ENCODE measurements at regions not wholly inside any gene's neighbourhood (a gene's known extent, or its start where the extent isn't known, plus 50 kb on each side); places are given as distances from the start of the nearest gene placed in this dataset.

GRCh38 chr12:59517522-59517921 lies 78.3 kb upstream of the SLC16A7 start:
- H3K36me3 Mint-ChIP-seq: no peaks in the 10 kb centered on the region
- intact Hi-C loops (cut with micrococcal nuclease): loop anchor here in 1 of 2 donors (5.0 kb wide), 1 partner anchor 100 kb away; no protein-coding TSS in a partner anchor
- Histone ChIP-seq H3K9me3 (ENCODE audit: control insufficient read depth in 2 of 3, low read length in 3 of 3) (no peaks in the 10 kb centered on the region), H3K4me3 (ENCODE audit: low read length) (no peak overlapping the region), H3K27me3 (ENCODE audit: control insufficient read depth in 2 of 2, insufficient read depth in 2 of 2, low read length in 2 of 2) (no peaks in the 10 kb centered on the region), H3K4me1 (ENCODE audit: control insufficient read depth in 2 of 2, insufficient read depth in 2 of 2, low read length in 2 of 2) (no peaks in the 10 kb centered on the region), H3K27ac (ENCODE audit: low read depth, low read length) (no peak overlapping the region), H3K36me3 (ENCODE audit: control insufficient read depth in 2 of 3, insufficient read depth in 3 of 3, low read length in 3 of 3) (no peaks in the 10 kb centered on the region)
- H3K4me1 Mint-ChIP-seq: peaks cover 0 to 16% (median 10%) of the 10 kb centered on the region in 7 donors
- ATAC-seq: no peak
- DNase-seq: no peak
- no peaks in the 10 kb centered on the region for H3K9me3 Mint-ChIP-seq
- POLR2A ChIA-PET: no interaction called here
- peak overlapping the region in 1 of 9 donors; percentile 19 for H3K27ac Mint-ChIP-seq
- no peak overlapping the region for H3K4me3 Mint-ChIP-seq
- CTCF ChIA-PET: no interaction called here
- H3K27me3 Mint-ChIP-seq: no peaks in the 10 kb centered on the region

GRCh38 chr12:59500915-59501314 lies 94.9 kb upstream of the SLC16A7 start:
- H3K9me3 ChIP-seq (ENCODE audit: control insufficient read depth in 2 of 3, low read length in 3 of 3): no peaks in the 10 kb centered on the region
- no peak for ATAC-seq
- ChIA-PET POLR2A (no interaction called here), CTCF (no interaction called here)
- H3K4me1 ChIP-seq (ENCODE audit: control insufficient read depth in 2 of 2, insufficient read depth in 2 of 2, low read length in 2 of 2): no peaks in the 10 kb centered on the region
- H3K36me3 ChIP-seq (ENCODE audit: control insufficient read depth in 2 of 3, insufficient read depth in 3 of 3, low read length in 3 of 3): no peaks in the 10 kb centered on the region
- DNase-seq: peak in 4 of 9 donors; percentile 10 to 25 (median 16)
- Mint-ChIP-seq H3K4me1 (peaks cover 5 to 20% (median 17%) of the 10 kb centered on the region in 7 donors), H3K9me3 (peaks cover 0 to 2% (median 0%) of the 10 kb centered on the region in 11 donors), H3K36me3 (peaks cover 0 to 3% (median 0%) of the 10 kb centered on the region in 5 donors), H3K27ac (peak overlapping the region in 4 of 9 donors; percentile 3 to 43 (median 24)), H3K27me3 (no peaks in the 10 kb centered on the region), H3K4me3 (peak overlapping the region in 1 of 10 donors; percentile 21)
- no peak overlapping the region for H3K4me3 ChIP-seq (ENCODE audit: low read length)
- intact Hi-C loops (cut with micrococcal nuclease): no loop called here
- H3K27me3 ChIP-seq (ENCODE audit: control insufficient read depth in 2 of 2, insufficient read depth in 2 of 2, low read length in 2 of 2): no peaks in the 10 kb centered on the region
- H3K27ac ChIP-seq (ENCODE audit: low read depth, low read length): no peak overlapping the region

- H3K27ac ChIP-seq (ENCODE audit: low read depth, low read length): no peak overlapping the region
- ChIA-PET CTCF (no interaction called here), POLR2A (no interaction called here)
- ATAC-seq (no peak), DNase-seq (no peak)
- H3K27ac Mint-ChIP-seq: peak overlapping the region in 1 of 9 donors; percentile 43
- H3K4me1 Mint-ChIP-seq: peaks cover 5 to 20% (median 17%) of the 10 kb centered on the region in 7 donors
- H3K27me3 Mint-ChIP-seq: no peaks in the 10 kb centered on the region
- no peaks in the 10 kb centered on the region for H3K36me3 ChIP-seq (ENCODE audit: control insufficient read depth in 2 of 3, insufficient read depth in 3 of 3, low read length in 3 of 3)
- H3K9me3 Mint-ChIP-seq: peaks cover 0 to 2% (median 0%) of the 10 kb centered on the region in 11 donors
- H3K4me3 Mint-ChIP-seq: no peak overlapping the region
- H3K27me3 ChIP-seq (ENCODE audit: control insufficient read depth in 2 of 2, insufficient read depth in 2 of 2, low read length in 2 of 2): no peaks in the 10 kb centered on the region
- H3K36me3 Mint-ChIP-seq: peaks cover 0 to 3% (median 0%) of the 10 kb centered on the region in 5 donors
- no peak overlapping the region for H3K4me3 ChIP-seq (ENCODE audit: low read length)
- H3K4me1 ChIP-seq (ENCODE audit: control insufficient read depth in 2 of 2, insufficient read depth in 2 of 2, low read length in 2 of 2): no peaks in the 10 kb centered on the region
- H3K9me3 ChIP-seq (ENCODE audit: control insufficient read depth in 2 of 3, low read length in 3 of 3): no peaks in the 10 kb centered on the region
- intact Hi-C loops (cut with micrococcal nuclease): no loop called here
These were observed 95.5 kb upstream of the SLC16A7 start for GRCh38 chr12:59500335-59500734.

GRCh38 chr12:59499774-59500173 lies 96.1 kb upstream of the SLC16A7 start:
- ATAC-seq (no peak), DNase-seq (no peak)
- POLR2A ChIA-PET: no interaction called here
- Histone ChIP-seq H3K9me3 (ENCODE audit: control insufficient read depth in 2 of 3, low read length in 3 of 3) (no peaks in the 10 kb centered on the region), H3K4me3 (ENCODE audit: low read length) (no peak overlapping the region), H3K27ac (ENCODE audit: low read depth, low read length) (no peak overlapping the region), H3K4me1 (ENCODE audit: control insufficient read depth in 2 of 2, insufficient read depth in 2 of 2, low read length in 2 of 2) (no peaks in the 10 kb centered on the region), H3K36me3 (ENCODE audit: control insufficient read depth in 2 of 3, insufficient read depth in 3 of 3, low read length in 3 of 3) (no peaks in the 10 kb centered on the region), H3K27me3 (ENCODE audit: control insufficient read depth in 2 of 2, insufficient read depth in 2 of 2, low read length in 2 of 2) (no peaks in the 10 kb centered on the region)
- peaks cover 5 to 20% (median 17%) of the 10 kb centered on the region in 7 donors for H3K4me1 Mint-ChIP-seq
- intact Hi-C loops (cut with micrococcal nuclease): no loop called here
- peaks cover 0 to 2% (median 0%) of the 10 kb centered on the region in 11 donors for H3K9me3 Mint-ChIP-seq
- no peaks in the 10 kb centered on the region for H3K27me3 Mint-ChIP-seq
- H3K27ac Mint-ChIP-seq: no peak overlapping the region
- H3K4me3 Mint-ChIP-seq: no peak overlapping the region
- peaks cover 0 to 3% (median 0%) of the 10 kb centered on the region in 5 donors for H3K36me3 Mint-ChIP-seq
- CTCF ChIA-PET: no interaction called here

GRCh38 chr12:59494617-59495016 lies 101.2 kb upstream of the SLC16A7 start:
- no peaks in the 10 kb centered on the region for H3K27me3 ChIP-seq (ENCODE audit: control insufficient read depth in 2 of 2, insufficient read depth in 2 of 2, low read length in 2 of 2)
- ATAC-seq: no peak
- no peak overlapping the region for H3K4me3 ChIP-seq (ENCODE audit: low read length)
- Mint-ChIP-seq H3K27me3 (no peaks in the 10 kb centered on the region), H3K36me3 (peaks cover 0 to 3% (median 0%) of the 10 kb centered on the region in 5 donors), H3K4me1 (peaks cover 0 to 2% (median 1%) of the 10 kb centered on the region in 7 donors), H3K4me3 (no peak overlapping the region), H3K27ac (no peak overlapping the region), H3K9me3 (peaks cover 0 to 5% (median 0%) of the 10 kb centered on the region in 11 donors)
- H3K4me1 ChIP-seq (ENCODE audit: control insufficient read depth in 2 of 2, insufficient read depth in 2 of 2, low read length in 2 of 2): no peaks in the 10 kb centered on the region
- no peak for DNase-seq
- H3K36me3 ChIP-seq (ENCODE audit: control insufficient read depth in 2 of 3, insufficient read depth in 3 of 3, low read length in 3 of 3): no peaks in the 10 kb centered on the region
- intact Hi-C loops (cut with micrococcal nuclease): no loop called here
- no peak overlapping the region for H3K27ac ChIP-seq (ENCODE audit: low read depth, low read length)
- ChIA-PET CTCF (no interaction called here), POLR2A (no interaction called here)
- H3K9me3 ChIP-seq (ENCODE audit: control insufficient read depth in 2 of 3, low read length in 3 of 3): no peaks in the 10 kb centered on the region

- no peaks in the 10 kb centered on the region for H3K36me3 ChIP-seq (ENCODE audit: control insufficient read depth in 2 of 3, insufficient read depth in 3 of 3, low read length in 3 of 3)
- CTCF ChIA-PET: no interaction called here
- intact Hi-C loops (cut with micrococcal nuclease): no loop called here
- no peak overlapping the region for H3K27ac Mint-ChIP-seq
- H3K4me1 Mint-ChIP-seq: no peaks in the 10 kb centered on the region
- DNase-seq: no peak
- H3K4me3 ChIP-seq (ENCODE audit: low read length): no peak overlapping the region
- H3K9me3 ChIP-seq (ENCODE audit: control insufficient read depth in 2 of 3, low read length in 3 of 3): no peaks in the 10 kb centered on the region
- H3K4me1 ChIP-seq (ENCODE audit: control insufficient read depth in 2 of 2, insufficient read depth in 2 of 2, low read length in 2 of 2): no peaks in the 10 kb centered on the region
- peaks cover 0 to 5% (median under 1%) of the 10 kb centered on the region in 11 donors for H3K9me3 Mint-ChIP-seq
- H3K27me3 ChIP-seq (ENCODE audit: control insufficient read depth in 2 of 2, insufficient read depth in 2 of 2, low read length in 2 of 2): no peaks in the 10 kb centered on the region
- H3K4me3 Mint-ChIP-seq: no peak overlapping the region
- peaks cover 0 to under 1% (median 0%) of the 10 kb centered on the region in 5 donors for H3K36me3 Mint-ChIP-seq
- no peaks in the 10 kb centered on the region for H3K27me3 Mint-ChIP-seq
- ATAC-seq: peak; percentile 58
- no peak overlapping the region for H3K27ac ChIP-seq (ENCODE audit: low read depth, low read length)
- POLR2A ChIA-PET: no interaction called here
These were observed 104.0 kb upstream of the SLC16A7 start for GRCh38 chr12:59491877-59492276.

- no peak overlapping the region for H3K4me3 Mint-ChIP-seq
- intact Hi-C loops (cut with micrococcal nuclease): no loop called here
- peaks cover 0 to 8% (median 3%) of the 10 kb centered on the region in 11 donors for H3K9me3 Mint-ChIP-seq
- no peaks in the 10 kb centered on the region for H3K27me3 Mint-ChIP-seq
- Histone ChIP-seq H3K27ac (ENCODE audit: low read depth, low read length) (no peak overlapping the region), H3K27me3 (ENCODE audit: control insufficient read depth in 2 of 2, insufficient read depth in 2 of 2, low read length in 2 of 2) (no peaks in the 10 kb centered on the region), H3K9me3 (ENCODE audit: control insufficient read depth in 2 of 3, low read length in 3 of 3) (no peaks in the 10 kb centered on the region), H3K4me1 (ENCODE audit: control insufficient read depth in 2 of 2, insufficient read depth in 2 of 2, low read length in 2 of 2) (no peaks in the 10 kb centered on the region), H3K4me3 (ENCODE audit: low read length) (no peak overlapping the region), H3K36me3 (ENCODE audit: control insufficient read depth in 2 of 3, insufficient read depth in 3 of 3, low read length in 3 of 3) (no peaks in the 10 kb centered on the region)
- peaks cover 0 to 4% (median 0%) of the 10 kb centered on the region in 5 donors for H3K36me3 Mint-ChIP-seq
- ChIA-PET POLR2A (no interaction called here), CTCF (no interaction called here)
- no peak for DNase-seq
- no peak for ATAC-seq
- no peak overlapping the region for H3K27ac Mint-ChIP-seq
- peaks cover 0 to 11% (median 5%) of the 10 kb centered on the region in 7 donors for H3K4me1 Mint-ChIP-seq
These were observed 109.0 kb upstream of the SLC16A7 start for GRCh38 chr12:59486827-59487226.
